Activated naive CD4-positive, alpha-beta T cell treated with Interleukin-2 at 50 U/mL for 16 hours (primary cell): ENCODE measurements at regions not wholly inside any gene's neighbourhood (a gene's known extent, or its start where the extent isn't known, plus 50 kb on each side); places are given as distances from the start of the nearest gene placed in this dataset.
"Not testable (repeated sequence)": the region's sequence is repeated elsewhere in the genome, so short reads cannot be mapped to it uniquely, and the experiment has no call there.

Experiments used
- DNase-seq: peaks from one replicate; pipeline ENCODE4 v3.0.0-alpha.2; 2020

DNA sequence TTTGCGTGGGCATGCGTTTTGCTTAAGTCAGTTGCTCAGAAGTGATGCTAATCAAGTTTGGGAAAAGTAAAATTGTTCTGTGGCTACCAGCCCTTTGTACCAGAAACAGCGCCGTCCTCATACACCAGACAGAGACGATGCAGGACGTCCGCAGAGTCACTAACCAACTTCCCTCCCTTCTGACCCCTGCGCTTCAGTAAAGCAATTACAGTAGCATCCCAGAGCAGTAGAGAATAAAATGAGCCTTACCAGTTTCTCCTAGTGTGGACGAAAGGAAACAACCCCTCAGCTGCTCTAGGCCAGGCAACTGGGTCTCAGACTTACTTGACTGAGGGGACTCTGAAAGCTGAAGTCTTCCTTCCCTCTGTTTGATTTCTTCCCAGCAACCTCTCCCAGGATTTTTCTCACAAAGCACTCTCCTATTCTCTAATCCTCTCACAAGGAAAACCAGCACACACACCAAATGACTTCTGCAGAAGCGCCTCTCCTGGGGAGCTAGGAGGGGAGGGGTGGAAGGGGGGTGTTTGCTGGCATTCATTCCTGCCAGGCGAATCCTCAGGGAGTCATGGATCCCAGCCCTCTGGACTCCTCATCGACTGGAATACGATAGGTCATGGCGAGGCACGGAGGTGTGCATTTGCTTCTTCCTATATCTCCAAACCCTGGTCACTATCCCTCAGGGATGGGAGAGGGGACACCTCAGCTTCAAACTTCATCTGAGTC is 56.0 kb upstream of the MID1 start:
- no peak for DNase-seq

DNA sequence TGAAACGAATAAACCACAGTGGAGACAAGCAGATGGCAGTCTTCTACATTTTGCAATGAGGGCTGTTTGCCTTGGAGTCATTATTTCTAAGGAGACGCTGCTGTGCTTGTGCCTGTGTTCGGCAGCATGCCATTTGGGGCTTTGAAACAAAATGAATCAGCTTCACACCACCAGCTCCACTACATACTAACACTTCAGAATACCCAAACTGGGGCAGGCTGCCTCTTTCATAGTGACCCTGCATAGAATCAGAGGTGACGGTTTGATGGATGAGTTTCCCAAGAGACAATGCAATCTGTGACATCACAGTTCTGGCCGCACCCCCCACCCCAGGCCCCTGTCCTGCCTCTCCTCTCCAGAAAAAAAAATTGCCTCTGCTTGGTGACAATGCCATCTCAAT is 57.1 kb upstream of the MID1 start:
- DNase-seq = no peak

DNA sequence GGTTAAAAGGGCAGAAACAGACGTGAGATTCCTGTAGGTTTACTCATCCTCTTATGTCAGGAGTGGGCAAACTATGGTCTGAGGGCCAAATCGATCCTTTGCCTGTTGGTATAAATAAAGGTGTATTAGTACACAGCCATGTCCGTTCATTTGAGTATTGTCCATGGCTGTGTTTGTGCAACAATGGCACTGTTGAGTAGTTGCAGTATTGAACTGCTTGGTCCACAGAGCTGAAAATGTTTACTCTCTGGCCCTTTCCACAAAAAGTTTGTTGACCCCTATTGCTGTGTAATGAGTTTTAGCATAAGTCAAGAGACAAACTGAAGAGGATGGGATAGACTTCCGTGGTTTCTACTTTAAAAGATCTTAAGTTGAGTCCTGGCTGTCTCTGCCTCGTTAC is 59.0 kb upstream of the MID1 start:
- DNase-seq = no peak

DNA sequence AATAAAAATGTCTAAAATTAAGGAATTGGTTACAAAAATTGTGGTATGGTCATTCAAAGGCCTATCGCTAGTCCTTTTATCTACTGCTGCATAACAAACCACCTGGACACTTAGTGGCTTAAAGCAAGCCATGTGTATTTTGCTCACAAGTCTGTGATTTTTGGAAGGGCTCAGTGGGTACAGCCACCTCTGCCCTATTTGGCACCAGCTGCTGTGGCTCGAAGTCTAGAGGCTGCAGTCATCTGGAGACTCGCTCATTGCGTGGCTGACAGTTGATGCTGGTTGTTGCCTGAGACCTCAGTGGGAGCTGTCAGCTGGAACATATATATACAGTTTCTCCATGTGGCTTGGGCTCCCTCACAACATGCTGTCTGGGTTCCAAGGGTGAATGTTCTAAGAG is 60.8 kb upstream of the MID1 start:
- DNase-seq = no peak

DNA sequence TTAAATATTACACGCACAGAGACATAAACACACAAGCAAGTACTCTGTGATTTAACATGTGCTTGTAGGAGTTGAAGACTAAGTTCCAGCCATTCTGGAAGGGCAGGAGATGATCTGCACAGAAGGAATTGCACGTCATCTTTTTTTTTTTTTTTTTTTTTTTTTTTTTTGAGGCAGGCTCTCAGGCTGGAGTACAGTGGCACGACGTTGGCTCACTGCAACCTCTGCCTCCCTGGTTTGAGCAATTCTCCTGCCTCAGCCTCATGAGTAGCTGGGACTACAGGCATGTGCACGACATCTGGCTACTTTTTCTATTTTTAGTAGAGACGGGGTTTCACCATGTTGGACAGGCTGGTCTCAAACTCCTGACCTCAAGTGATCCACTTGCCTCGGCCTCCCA is 63.2 kb upstream of the MID1 start:
- not testable (repeated sequence) for DNase-seq

DNA sequence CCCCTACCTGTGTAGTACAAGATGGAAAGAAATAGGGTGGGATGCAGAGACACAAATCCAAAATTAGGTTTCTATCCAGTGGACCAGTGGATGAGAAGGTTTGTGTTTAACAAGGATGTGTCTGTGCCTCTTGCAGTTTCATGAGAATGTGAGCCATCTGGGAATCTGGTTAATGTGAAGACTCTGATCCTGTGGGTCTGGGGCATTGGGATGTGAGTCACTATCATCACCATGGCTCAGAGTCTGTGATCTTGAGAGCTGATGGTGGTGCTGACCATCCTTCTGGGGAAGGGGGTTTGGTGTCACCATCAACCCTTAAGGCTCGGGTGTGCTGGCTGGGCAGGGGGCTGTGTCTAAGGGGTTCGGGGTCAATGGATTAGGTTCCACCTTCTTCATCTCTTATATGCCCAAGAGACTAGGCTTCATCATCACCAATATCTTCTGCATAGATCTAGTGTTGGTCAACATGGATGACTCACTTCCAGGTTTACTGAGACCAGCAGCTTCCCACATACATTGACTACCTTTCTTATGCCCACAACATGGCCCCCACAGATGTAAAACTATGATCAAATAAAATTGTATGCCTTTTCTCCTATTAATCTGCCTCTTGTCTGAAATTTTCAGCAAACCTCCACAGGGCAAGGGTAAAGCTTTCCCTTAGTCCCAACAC is 65.7 kb upstream of the MID1 start:
- no peak for DNase-seq

DNA sequence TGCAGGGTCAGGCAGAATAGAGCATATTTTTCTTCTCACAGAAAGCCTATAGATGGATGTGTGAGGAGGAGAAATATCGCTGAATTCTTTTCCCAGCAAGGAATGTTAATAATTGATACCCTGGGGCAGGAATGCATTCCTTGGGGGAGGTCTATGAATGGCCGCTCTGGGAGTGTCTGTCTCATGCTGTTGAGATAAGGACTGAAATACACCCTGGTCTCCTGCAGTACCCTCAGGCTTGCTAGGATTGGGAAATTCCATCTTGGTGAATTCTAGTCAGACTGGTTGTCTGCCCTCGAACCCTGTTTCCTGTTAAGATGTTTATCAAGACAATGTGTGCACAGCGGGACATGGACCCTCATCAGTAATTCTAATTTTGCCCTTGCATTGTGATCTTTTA is 71.4 kb upstream of the MID1 start:
- not testable (repeated sequence) for DNase-seq

DNA sequence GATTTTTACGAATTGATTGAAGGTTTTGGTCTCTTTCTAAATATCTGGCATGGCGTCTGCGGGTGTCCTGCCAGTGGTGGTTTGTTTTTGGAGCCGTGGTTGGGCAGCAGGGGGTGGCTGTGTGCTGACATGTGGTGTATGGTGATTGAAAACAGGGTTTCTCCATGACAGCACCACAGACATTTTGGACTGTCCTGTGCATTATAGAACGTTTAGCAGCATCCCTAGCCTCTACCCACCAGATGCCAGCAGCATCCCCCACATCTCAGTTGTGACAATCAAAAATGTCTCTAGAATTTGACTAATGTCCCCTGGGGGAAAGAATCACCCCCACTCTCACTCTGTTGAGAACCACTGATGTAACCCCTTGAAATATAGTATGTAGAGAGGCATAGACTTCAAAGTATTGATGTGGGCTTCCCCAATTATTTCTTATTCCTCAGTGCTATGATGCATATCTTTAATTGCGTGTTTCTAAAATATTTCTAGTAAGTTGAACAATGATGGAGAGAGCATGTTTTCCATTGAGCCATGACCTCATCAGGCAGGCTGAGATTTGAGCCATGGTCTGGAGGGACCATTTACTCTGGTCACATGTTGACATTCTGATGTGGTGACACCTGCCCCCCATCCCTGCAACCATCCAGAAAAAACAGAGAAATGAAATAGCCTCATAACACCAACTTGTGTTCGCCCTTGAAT is 77.4 kb upstream of the MID1 start:
- DNase-seq = no peak

DNA sequence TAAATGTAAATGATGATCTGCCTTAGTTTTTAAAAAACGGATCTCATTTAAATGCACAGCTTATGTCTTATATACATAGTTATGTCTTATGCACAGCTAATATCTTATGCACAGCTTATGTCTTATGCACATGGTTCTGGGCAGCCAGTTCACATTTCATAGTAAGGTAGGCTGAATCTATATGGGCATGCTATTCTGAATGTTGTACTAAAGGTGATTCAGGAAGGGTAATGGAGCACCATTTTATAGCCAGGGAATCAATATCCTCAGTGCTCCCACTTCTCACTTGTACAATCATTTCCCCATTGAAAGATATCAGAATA is 77.9 kb upstream of the MID1 start:
- no peak for DNase-seq

DNA sequence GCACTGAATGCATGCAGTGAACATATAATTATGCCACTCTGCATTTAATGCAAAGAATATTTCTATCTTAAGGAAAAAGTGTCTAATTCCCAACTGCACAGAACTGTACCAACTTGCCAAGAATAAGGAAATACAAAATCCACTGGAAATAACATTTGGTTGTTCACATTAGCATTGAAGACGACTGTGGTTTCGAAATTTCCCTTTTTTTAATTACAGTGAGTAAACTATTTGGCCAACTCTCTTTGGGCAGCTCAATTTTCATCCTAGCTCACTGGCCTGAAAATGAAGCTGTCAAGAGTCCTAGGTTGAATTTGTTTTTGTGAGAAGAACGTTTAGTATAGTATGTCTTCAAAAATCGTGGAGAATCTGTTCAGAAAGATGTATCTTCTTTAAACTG is 81.6 kb upstream of the MID1 start:
- DNase-seq = no peak

DNA sequence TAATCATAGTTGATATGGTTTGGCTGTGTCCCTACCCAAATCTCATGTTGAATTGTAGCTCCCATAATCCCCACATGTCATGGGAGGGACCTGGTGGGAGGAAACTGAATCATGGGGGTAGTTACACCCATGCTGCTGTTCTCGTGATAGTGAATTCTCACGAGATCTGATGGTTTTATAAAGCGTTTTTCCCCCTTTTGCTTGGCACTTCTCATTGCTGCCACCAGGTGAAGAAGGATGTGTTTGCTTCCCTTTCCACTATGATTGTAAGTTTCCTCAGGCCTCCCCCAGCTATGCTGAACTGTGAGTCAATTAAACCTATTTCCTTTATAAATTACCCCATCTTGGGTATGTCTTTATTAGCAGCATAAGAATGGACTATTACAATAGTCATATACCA is 86.0 kb upstream of the MID1 start:
- not testable (repeated sequence) for DNase-seq

DNA sequence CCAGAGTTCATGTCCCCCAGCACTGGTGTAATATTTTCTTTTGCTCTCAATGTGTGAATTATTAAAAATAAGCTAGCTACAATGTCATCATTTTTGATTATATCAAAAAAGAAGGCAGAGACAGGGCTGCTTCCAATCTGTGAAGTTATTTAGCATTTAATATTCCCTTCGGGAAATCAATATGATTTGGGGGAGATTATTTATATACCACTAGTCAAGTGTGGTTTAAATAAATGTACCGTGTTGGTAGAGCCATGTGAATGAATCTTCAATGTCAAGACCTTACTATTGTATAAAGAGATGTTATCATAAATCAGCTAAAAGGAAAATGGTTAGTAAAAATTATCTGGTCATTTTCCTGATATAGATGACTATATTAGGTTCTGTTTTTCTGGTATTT is 87.4 kb upstream of the MID1 start:
- DNase-seq = no peak

DNA sequence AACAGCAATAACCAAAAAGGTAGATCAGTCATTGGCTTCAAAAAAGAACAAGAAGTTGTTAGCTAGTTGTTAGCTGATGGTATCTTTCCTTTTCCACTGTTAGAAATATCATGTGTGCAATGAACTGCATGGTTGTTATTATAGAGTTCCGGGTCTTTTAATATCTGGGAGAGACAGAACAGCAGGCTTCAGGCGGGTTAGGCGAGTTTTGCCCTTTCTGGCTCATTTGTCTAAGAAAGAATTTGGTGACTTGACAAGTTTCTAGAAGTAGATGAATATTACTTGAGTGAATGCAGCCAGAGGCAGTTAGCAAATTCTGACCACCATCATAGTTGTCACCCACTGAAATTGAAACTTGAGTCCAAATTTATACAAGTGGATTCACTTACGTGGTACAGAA is 88.9 kb upstream of the MID1 start:
- no peak for DNase-seq

DNA sequence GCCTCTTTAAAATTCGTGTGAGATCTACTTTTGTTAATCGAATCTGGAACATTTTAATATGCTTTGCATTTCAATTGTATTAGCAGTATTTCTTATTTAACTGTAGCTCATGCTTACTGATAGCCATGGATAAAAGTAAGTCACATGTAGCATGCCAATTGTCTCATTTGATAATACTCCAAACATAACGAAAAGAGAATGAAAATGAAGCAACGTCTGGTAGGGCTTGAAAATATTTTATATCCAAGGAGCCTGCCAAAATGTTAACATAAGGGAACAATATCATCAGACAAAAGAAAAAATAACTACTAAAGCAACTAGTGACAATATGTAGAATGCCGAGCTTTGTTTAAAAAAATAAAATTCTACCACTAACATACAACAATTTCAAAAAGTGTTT is 94.1 kb upstream of the MID1 start:
- no peak for DNase-seq

DNA sequence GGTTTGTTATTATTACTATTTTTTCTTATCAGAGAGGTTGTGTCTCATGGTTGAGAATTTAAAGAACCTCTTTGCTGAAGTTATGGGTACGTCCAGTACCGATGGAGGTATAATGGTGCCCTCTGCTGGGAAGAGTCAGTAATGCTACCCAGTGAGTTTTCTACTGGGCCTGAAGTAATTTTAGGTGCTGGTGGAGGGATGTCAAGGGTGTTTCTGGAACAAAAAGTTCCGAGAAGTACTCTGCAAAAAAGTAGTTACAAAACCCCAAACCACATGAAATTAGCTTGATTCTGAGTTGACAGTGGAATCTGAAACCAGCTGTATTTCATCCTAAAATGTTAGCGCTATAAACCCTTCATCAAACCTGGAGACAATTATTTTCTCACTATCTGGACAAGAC is 102.5 kb upstream of the MID1 start:
- DNase-seq = peak; percentile 11

DNA sequence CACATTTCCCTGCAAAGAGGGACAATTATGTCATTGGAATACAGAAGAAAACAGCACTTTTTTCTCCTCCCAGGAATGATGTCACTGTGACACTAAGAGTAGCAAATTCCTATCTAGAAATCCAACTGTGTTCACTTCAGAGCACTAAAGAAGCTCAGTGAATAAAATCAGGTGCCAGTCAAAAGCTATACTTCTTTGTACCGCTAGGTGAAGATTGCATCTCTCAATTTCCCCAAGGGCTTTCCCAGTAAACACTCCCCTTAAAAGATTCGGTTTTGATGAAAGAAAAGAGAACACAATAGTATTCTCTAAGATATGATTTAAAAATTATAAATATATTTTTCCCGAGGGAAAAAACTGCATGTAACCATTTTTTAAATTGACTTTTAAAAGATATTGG is 104.7 kb upstream of the MID1 start:
- no peak for DNase-seq

DNA sequence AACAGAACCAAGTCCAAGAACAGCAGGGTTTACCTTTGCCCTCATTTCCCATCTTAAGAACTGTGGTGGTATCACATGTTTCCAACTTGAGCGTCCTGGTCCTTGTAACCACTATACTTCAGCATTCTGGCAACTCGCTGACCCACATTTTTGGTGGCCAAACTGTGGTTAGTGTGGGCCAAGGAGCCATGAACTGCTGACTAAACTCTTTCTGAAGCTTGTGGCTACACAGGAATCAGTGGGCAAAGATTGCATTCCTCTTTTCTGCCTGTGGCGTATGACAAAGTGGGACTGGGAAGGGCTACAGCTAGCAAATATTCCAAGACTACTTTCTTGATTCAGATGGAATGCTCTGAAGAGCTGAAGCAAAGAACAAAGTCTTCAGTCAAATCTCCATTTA is 106.3 kb upstream of the MID1 start:
- DNase-seq = no peak

DNA sequence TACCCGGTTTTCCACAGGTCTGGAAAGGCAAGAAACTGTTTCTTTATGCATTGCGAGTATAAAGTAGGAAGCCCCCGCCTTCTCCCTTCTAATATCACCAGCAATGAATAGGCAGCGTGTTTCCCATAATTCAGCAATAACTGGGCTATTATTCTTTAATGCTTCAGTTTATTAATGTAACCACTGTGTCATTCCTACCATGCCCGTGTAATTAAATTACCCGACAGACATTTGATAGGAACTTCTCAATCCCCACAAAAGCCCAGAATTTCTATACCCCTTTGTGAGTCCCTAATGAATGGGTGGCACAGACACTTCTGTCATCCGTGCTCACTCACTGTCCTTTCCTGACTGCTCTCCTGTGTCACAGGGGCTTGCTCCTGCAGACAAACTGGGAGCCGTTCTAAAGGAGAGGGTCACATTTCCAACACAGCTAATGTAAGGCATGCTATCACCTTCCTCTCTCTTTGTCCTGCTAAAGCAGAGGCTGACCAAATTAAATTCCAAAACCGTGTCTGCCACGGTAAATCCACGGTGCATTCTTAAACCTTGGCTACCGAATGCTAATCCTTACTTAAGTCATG is 108.5 kb upstream of the MID1 start:
- DNase-seq = no peak

DNA sequence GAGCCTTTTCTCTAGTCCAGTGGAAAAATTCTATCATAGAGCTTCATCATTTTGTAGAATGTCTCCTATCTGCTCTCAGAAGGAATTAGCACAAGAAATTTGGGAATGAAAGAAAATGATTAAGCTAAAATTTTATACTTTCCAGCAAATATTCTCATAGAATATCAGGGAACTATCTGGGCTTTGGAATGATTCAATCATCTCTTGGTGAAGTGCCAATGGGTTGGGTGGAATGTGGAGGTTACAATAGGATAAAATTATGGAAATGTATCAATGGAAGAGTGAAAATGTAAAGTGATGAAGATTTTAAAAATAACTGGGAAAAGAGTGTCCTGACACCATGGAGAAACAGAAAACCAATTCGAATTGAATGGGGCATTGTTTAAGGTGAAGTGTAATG is 119.0 kb upstream of the MID1 start:
- no peak for DNase-seq

DNA sequence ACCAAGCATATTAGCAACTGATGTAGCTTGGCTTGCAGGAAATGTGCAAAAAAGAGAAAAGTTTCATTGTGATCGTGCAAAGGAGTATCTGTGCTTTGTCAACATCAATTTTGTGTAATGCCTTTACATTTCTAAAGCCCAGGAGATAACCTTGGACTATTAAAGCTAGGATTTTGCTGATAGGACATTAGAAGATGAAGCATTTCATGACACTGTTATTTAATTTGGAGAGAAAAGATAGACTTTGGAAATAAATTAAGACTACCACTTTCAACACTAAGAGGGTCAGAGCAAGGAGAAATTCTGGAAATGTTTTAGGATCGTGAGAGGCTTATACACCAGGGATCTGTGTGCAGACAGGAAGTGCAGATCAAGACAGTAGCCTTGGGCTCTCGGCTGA is 120.6 kb upstream of the MID1 start:
- DNase-seq = no peak

DNA sequence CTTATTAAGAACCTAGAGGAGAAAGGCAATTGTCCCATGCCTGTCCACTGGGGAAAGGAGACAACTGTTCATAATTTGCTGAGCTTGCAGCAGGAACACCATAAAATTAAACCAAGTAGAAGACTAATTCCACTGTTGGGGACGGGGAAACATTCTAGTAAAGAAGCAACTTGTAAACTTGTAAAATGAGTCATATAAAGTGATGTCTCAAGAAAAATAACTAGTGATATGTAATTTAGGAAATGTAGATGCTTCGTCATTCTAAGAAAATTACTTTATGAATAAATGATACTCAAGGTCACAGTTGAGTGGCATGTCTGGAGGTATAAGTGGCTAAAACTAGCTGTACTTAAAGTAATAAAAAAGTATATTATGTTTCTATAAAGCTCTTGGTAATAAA is 121.2 kb upstream of the MID1 start:
- DNase-seq = no peak

DNA sequence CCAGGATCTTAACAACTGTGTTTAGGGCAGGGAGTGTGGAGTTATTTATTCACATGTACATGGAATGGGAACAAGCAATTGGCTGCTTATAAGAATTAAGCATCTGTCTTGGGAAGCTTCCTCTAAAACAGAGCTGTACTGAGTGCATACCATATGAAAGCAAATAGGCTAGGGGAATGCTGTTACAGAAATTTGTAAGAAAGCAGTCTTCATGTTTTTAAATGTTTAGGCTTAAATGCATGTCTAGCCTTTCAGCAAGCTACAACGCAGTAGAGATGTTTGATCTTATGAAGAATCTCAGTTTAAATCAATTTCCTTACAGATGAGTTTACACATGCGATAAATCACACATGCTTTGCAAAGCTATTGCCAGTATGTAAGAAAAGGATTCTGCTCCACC is 123.1 kb upstream of the MID1 start:
- DNase-seq = no peak

DNA sequence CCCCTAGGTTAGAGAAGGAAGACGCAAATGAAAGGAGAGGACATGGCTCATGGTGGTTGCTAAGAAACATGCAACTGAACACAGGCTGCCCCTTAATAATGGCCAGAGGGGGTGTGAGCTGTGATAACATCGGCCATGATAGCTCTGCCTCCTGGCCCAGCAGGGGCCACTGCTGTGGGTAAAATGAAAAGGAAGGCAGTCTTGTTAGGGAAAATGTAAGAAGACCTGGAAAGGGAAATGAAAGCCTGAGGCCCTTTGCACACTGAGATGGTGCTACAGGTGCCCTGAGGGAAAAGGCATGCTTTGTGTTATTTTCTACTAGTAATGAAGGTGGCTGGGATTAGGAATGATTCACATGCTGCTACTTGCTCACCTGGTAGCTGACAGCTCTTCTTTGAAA is 123.6 kb upstream of the MID1 start:
- no peak for DNase-seq

DNA sequence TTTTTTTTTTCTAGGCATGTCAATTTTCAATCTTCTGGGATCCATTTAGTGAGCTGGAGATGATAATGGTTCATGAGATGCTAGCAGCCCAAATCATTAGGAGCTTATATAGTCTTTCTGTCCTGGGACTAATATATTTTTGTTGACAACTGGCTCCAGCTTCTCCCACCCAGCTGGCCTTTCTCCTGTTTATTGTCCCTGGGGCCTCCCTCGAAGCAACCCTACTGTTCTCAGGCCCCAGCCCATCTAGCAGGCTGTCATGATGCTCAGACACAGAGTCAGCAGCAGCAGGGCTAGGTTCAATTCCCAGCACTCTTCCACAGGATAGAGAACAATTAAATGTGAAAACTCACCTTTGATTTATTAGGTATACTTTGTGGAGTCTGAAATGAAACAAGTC is 127.6 kb upstream of the MID1 start:
- DNase-seq = no peak
